H1 (cell line): ENCODE measurements at regions not wholly inside any gene's neighbourhood (a gene's known extent, or its start where the extent isn't known, plus 50 kb on each side); places are given as distances from the start of the nearest gene placed in this dataset.

Experiments
- CTCF ChIA-PET: fragments of 300-600 bp; sonication (Branson Sonifier 250); formaldehyde crosslinking; loops from one replicate; lab custom pipeline; 2021; ENCODE audit not compliant: partially characterized antibody; lab: Charles Lee
- POLR2A ChIA-PET: fragments of 300-600 bp; sonication (Branson Sonifier 250); formaldehyde crosslinking; loops from one replicate; lab custom pipeline; 2021; ENCODE audit warnings: inconsistent platforms; ENCODE audit not compliant: partially characterized antibody; lab: Charles Lee
- DNase-seq, 2 experiments: peaks; one replicate each; pipeline versions ENCODE4 v3.0.0 to v3.0.0-alpha.2; 2010 to 2022; ENCODE audit warnings: low spot score in 2 of 2, low read depth in 1 of 2, mixed read lengths in 1 of 2
- FAIRE-seq: peaks from 2 replicates; lab custom pipeline; 2011; peaks lifted over from hg19 to GRCh38; lab: Jason Lieb, UNC
- H2AFZ ChIP-seq: 2 replicates; pipeline ENCODE4 v1.8.1; 2012; ENCODE audit warnings: low read length, inconsistent platforms
- H2AK5ac ChIP-seq: 2 replicates; pipeline ENCODE4 v1.6.1; 2013; ENCODE audit warnings: low read depth, low read length
- H2BK120ac ChIP-seq: replicated peaks from 2 replicates; pipeline ENCODE3; 2013; ENCODE audit warnings: low read depth, low read length, inconsistent platforms
- H2BK12ac ChIP-seq: 2 replicates; pipeline ENCODE4 v1.6.1; 2013; ENCODE audit warnings: low read depth, low read length
- H2BK15ac ChIP-seq: 2 replicates; pipeline ENCODE4 v1.6.1; 2013; ENCODE audit warnings: low read length
- H2BK20ac ChIP-seq: 2 replicates; pipeline ENCODE4 v1.6.1; 2013; ENCODE audit warnings: low read length
- H2BK5ac ChIP-seq: 2 replicates; pipeline ENCODE4 v1.6.1; 2013; ENCODE audit warnings: low read depth, low read length
- H3K14ac ChIP-seq: 2 replicates; pipeline ENCODE4 v1.6.1; 2013; ENCODE audit warnings: inconsistent platforms; ENCODE audit not compliant: insufficient read length
- H3K18ac ChIP-seq: 2 replicates; pipeline ENCODE4 v1.6.1; 2013; ENCODE audit warnings: low read length; ENCODE audit errors: extremely low read depth
- H3K23ac ChIP-seq: 2 replicates; pipeline ENCODE4 v1.6.1; 2013; ENCODE audit warnings: inconsistent platforms; ENCODE audit not compliant: insufficient read length
- H3K23me2 ChIP-seq: 2 replicates; pipeline ENCODE4 v1.6.1; 2013; ENCODE audit warnings: low read depth, low read length
- H3K27ac ChIP-seq: 2 replicates; pipeline ENCODE4 v1.6.1; 2011; ENCODE audit warnings: low read depth, low read length, inconsistent platforms
- H3K27me3 ChIP-seq, 4 experiments: replicated peaks in 1 of 4; 1 replicate in 1 of 4; 2 replicates in 3 of 4; pipeline versions ENCODE4 v1.6.1 to v1.8.1; 2011 to 2013; ENCODE audit warnings: low read length in 3 of 4, mild to moderate bottlenecking in 3 of 4, inconsistent platforms in 2 of 4, mixed read lengths in 2 of 4, moderate library complexity in 1 of 4; ENCODE audit not compliant: control insufficient read depth in 3 of 4, insufficient read depth in 3 of 4; ENCODE audit errors: extremely low read depth in 1 of 4
- H3K36me3 ChIP-seq, 4 experiments: 2 replicates each; pipeline versions ENCODE4 v1.6.1 to v1.8.1; 2011 to 2013; ENCODE audit warnings: mild to moderate bottlenecking in 4 of 4, low read length in 3 of 4, moderate library complexity in 2 of 4, control low read depth in 1 of 4, inconsistent platforms in 1 of 4; ENCODE audit not compliant: insufficient read depth in 4 of 4, control insufficient read depth in 2 of 4
- H3K4ac ChIP-seq: replicated peaks from 2 replicates; pipeline ENCODE3; 2013; ENCODE audit warnings: low read length, low read depth, mixed read lengths, inconsistent platforms; ENCODE audit not compliant: insufficient read length
- H3K4me1 ChIP-seq, 4 experiments: replicated peaks in 1 of 4; 1 replicate in 1 of 4; 2 replicates in 3 of 4; pipeline versions ENCODE4 v1.6.1 to v1.8.1; 2011 to 2013; ENCODE audit warnings: low read length in 3 of 4, inconsistent platforms in 2 of 4, mixed read lengths in 1 of 4; ENCODE audit not compliant: insufficient read depth in 4 of 4, control insufficient read depth in 3 of 4
- H3K4me2 ChIP-seq, 2 experiments: 2 replicates each; pipeline versions ENCODE4 v1.6.1 to v1.8.1; 2011 to 2013; ENCODE audit warnings: low read depth in 2 of 2, low read length in 2 of 2, control low read depth in 1 of 2, inconsistent platforms in 1 of 2, mild to moderate bottlenecking in 1 of 2; ENCODE audit not compliant: insufficient read depth in 1 of 2
- H3K4me3 ChIP-seq, 4 experiments: fragments of 200-600, 300-600 bp in 1 of 4; sonication (generic), shearing (Covaris generic), sonication (Bioruptor Twin) in 1 of 4; 2 replicates each; pipeline versions ENCODE4 v1.5.1 to v1.8.1; 2011 to 2016; ENCODE audit warnings: low read length in 4 of 4, low read depth in 3 of 4, control low read depth in 2 of 4, inconsistent platforms in 2 of 4, mild to moderate bottlenecking in 2 of 4, mixed read lengths in 1 of 4, moderate library complexity in 1 of 4; ENCODE audit not compliant: insufficient read depth in 2 of 4; ENCODE audit errors: extremely low read depth in 1 of 4
- H3K56ac ChIP-seq: replicated peaks from 2 replicates; pipeline ENCODE3; 2013; ENCODE audit warnings: low read depth, mild to moderate bottlenecking, mixed read lengths, low read length, inconsistent platforms; ENCODE audit not compliant: insufficient read length
- H3K79me1 ChIP-seq: 2 replicates; pipeline ENCODE4 v1.6.1; 2013; ENCODE audit warnings: low read depth, low read length, control low read depth
- H3K79me2 ChIP-seq, 2 experiments: 2 replicates each; pipeline versions ENCODE4 v1.6.1 to v1.8.1; 2012 to 2013; ENCODE audit warnings: low read length in 2 of 2, mild to moderate bottlenecking in 2 of 2, inconsistent platforms in 1 of 2; ENCODE audit not compliant: insufficient read depth in 2 of 2, control insufficient read depth in 1 of 2
- H3K9ac ChIP-seq, 4 experiments: replicated peaks in 1 of 4; 1 replicate in 1 of 4; 2 replicates in 3 of 4; pipeline versions ENCODE4 v1.6.1 to v1.8.1; 2011 to 2013; ENCODE audit warnings: low read depth in 3 of 4, low read length in 3 of 4, control low read depth in 2 of 4, mild to moderate bottlenecking in 2 of 4, moderate library complexity in 2 of 4, inconsistent platforms in 1 of 4; ENCODE audit errors: extremely low read depth in 1 of 4
- H3K9me3 ChIP-seq, 2 experiments: 2 replicates each; pipeline versions ENCODE4 v1.6.1 to v1.8.1; 2012 to 2013; ENCODE audit warnings: mild to moderate bottlenecking in 2 of 2, moderate library complexity in 2 of 2, control low read depth in 1 of 2, inconsistent platforms in 1 of 2, low read depth in 1 of 2, low read length in 1 of 2, mixed read lengths in 1 of 2; ENCODE audit not compliant: insufficient read depth in 2 of 2
- H4K20me1 ChIP-seq, 2 experiments: replicated peaks in 1 of 2; 2 replicates each; pipeline versions ENCODE3 to v1.8.1; 2011 to 2013; ENCODE audit warnings: inconsistent platforms in 2 of 2, low read length in 2 of 2, mild to moderate bottlenecking in 1 of 2; ENCODE audit not compliant: insufficient read depth in 2 of 2, control insufficient read depth in 1 of 2
- H4K5ac ChIP-seq: 2 replicates; pipeline ENCODE4 v1.6.1; 2013; ENCODE audit warnings: low read length, low read depth, mixed read lengths, inconsistent platforms; ENCODE audit not compliant: insufficient read length
- H4K8ac ChIP-seq: 2 replicates; pipeline ENCODE4 v1.8.0; 2013; ENCODE audit warnings: mild to moderate bottlenecking, moderate library complexity, low read length, inconsistent platforms; ENCODE audit not compliant: insufficient read depth; ENCODE audit errors: extremely low read depth
- H4K91ac ChIP-seq: replicated peaks from 2 replicates; pipeline ENCODE3; 2013; ENCODE audit warnings: low read length, mixed read lengths, inconsistent platforms; ENCODE audit not compliant: insufficient read length
- JUND ChIP-seq: IDR thresholded peaks from 2 replicates; pipeline ENCODE4 v1.6.1; 2011; ENCODE audit warnings: mild to moderate bottlenecking, improper control_type of control experiment, low read length
- POLR2A ChIP-seq, 2 experiments: IDR thresholded peaks; 1 replicate in 1 of 2; 2 replicates in 1 of 2; pipeline ENCODE4 v1.6.1; 2011; ENCODE audit warnings: low read depth in 2 of 2, low read length in 2 of 2, mild to moderate bottlenecking in 2 of 2; ENCODE audit errors: control extremely low read depth in 1 of 2
- POLR2AphosphoS5 ChIP-seq: IDR thresholded peaks from 2 replicates; pipeline ENCODE4 v1.6.1; 2011; ENCODE audit warnings: low read depth, low read length
- SAP30 ChIP-seq: fragments of 300-600 bp; sonication (generic); IDR thresholded peaks from 2 replicates; pipeline ENCODE4 v1.7.1; 2012; ENCODE audit warnings: low read length, moderate library complexity, mild to moderate bottlenecking, inconsistent platforms; ENCODE audit not compliant: insufficient read depth, insufficient replicate concordance
- SIN3A ChIP-seq, 2 experiments: IDR thresholded peaks in 1 of 2; conservative IDR thresholded peaks in 1 of 2; 2 replicates each; pipeline ENCODE4 v1.6.1; 2011 to 2012; ENCODE audit warnings: low read length in 2 of 2, improper control_type of control experiment in 1 of 2, low read depth in 1 of 2, mild to moderate bottlenecking in 1 of 2
- SIRT6 ChIP-seq: IDR thresholded peaks from one replicate; pipeline ENCODE4 v1.7.1; 2012; ENCODE audit warnings: low read length, inconsistent platforms
- SP4 ChIP-seq: IDR thresholded peaks from 2 replicates; pipeline ENCODE4 v1.6.1; 2012; ENCODE audit warnings: low read length, inconsistent platforms
- TBP ChIP-seq: IDR thresholded peaks from 2 replicates; pipeline ENCODE4 v1.6.1; 2011; ENCODE audit warnings: low read depth, low read length, improper control_type of control experiment
- TEAD4 ChIP-seq: IDR thresholded peaks from 2 replicates; pipeline ENCODE4 v1.6.1; 2012; ENCODE audit warnings: low read depth, low read length, inconsistent platforms, mixed read lengths
- ZNF274 ChIP-seq: IDR thresholded peaks from 2 replicates; pipeline ENCODE4 v1.7.0; 2012; ENCODE audit warnings: low read length, borderline replicate concordance; ENCODE audit errors: extremely low read depth
- WGBS, 2 experiments: shearing (Covaris generic) in 1 of 2; methylation state at CpG; one replicate each; pipeline versions ENCODE4 v1.1.6 to v1.1.7; 2013 to 2015; ENCODE audit warnings: low lambda C conversion rate in 2 of 2, mixed read lengths in 2 of 2, inconsistent platforms in 1 of 2, low coverage in 1 of 2, missing lambda C conversion rate in 1 of 2; ENCODE audit not compliant: insufficient replicate concordance in 2 of 2, insufficient coverage in 1 of 2, insufficient read length in 1 of 2; ENCODE audit errors: extremely low coverage in 1 of 2, missing lambda C conversion rate in 1 of 2; 5-methylcytosine and 5-hydroxymethylcytosine counted together
- TF ChIP-seq, protein P1 (sequence below): IDR thresholded peaks from 2 replicates; pipeline ENCODE4 v1.6.1; 2012; ENCODE audit warnings: inconsistent platforms
- TF ChIP-seq, protein P2 (sequence below), 3 experiments: IDR thresholded peaks; 1 replicate in 2 of 3; 2 replicates in 1 of 3; pipeline versions ENCODE4 v1.5.1 to v1.6.1; 2011; ENCODE audit warnings: low read length in 3 of 3, mild to moderate bottlenecking in 3 of 3, inconsistent platforms in 2 of 3, low read depth in 1 of 3, moderate library complexity in 1 of 3; ENCODE audit not compliant: insufficient read depth in 1 of 3; ENCODE audit errors: control extremely low read depth in 1 of 3

DNA sequence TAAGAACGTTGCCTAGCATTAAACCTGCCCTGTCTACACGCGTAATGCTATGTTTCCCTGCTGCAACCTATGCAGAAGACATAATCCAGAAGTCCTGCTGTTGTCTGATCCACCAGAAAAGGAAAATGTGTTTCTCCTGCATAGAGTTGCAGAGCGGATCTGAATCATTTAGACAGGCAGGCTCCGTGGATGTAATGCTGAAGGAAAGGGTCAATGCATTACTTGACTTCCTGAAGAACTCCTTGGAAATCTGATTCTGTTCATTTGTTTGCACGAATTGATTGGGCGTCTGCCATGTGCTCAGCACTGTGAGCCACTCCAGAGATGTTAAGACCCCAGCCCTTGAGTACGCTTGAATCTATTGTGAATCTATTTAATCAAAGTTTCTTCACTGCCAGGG is 83.4 kb downstream of the FOXL1 start:
- Histone ChIP-seq H3K9me3 (0 out of 4 replicates have a peak, but pooled peaks cover 0 to 2% of the 10 kb centered on the region in 2 experiments), H2AK5ac (no peak overlapping the region), H3K23ac (no peak overlapping the region), H2BK20ac (no peak overlapping the region), H3K36me3 (no peaks in the 10 kb centered on the region), H4K8ac (no peak overlapping the region), H2BK120ac (no peak overlapping the region), H3K4me3 (no peak overlapping the region), H4K20me1 (no peaks in the 10 kb centered on the region), H3K14ac (no peak overlapping the region), H3K56ac (no peak overlapping the region), H2BK5ac (no peak overlapping the region), H2BK12ac (no peak overlapping the region), H3K23me2 (peaks cover 4% of the 10 kb centered on the region; the same call in 1 of the 2 replicates), H3K27me3 (no peaks in the 10 kb centered on the region; a peak in 2 of 7 replicates), H3K9ac (no peak overlapping the region), H3K79me2 (no peaks in the 10 kb centered on the region), H3K4me2 (no peak overlapping the region), H4K5ac (no peak overlapping the region), H3K18ac (no peak overlapping the region), H4K91ac (no peak overlapping the region), H3K4me1 (no peaks in the 10 kb centered on the region; a peak in 1 of 7 replicates), H2AFZ (no peak overlapping the region), H2BK15ac (no peak overlapping the region), H3K4ac (no peak overlapping the region), H3K79me1 (no peaks in the 10 kb centered on the region), H3K27ac (no peak overlapping the region)
- FAIRE-seq (no peak), DNase-seq (no peak)
- POLR2A ChIA-PET = no interaction called here
- 93% methylated on average over 8 of the region's 8 CpGs; no CpG with 5 or more reads in 1 of the 2 experiments for WGBS, 2 experiments
- CTCF ChIA-PET = no interaction called here
- no peak for TF ChIP-seq TBP
- TF ChIP-seq SIN3A (conservative IDR thresholded peaks at IDR 0.05 in 1 of 2, IDR thresholded peaks at IDR 0.05 in 1 of 2; ENCODE audit: low read depth in 1 of 2, low read length in 2 of 2) = no peak
- TF ChIP-seq TEAD4 = no peak
- TF ChIP-seq, protein P1, sequence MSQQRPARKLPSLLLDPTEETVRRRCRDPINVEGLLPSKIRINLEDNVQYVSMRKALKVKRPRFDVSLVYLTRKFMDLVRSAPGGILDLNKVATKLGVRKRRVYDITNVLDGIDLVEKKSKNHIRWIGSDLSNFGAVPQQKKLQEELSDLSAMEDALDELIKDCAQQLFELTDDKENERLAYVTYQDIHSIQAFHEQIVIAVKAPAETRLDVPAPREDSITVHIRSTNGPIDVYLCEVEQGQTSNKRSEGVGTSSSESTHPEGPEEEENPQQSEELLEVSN = no peak
- TF ChIP-seq SAP30 = no peak
- TF ChIP-seq SIRT6 = no peak
- no peak for TF ChIP-seq POLR2AphosphoS5
- no peak for TF ChIP-seq POLR2A (IDR thresholded peaks at IDR 0.05; ENCODE audit: control extremely low read depth in 1 of 2, low read depth in 2 of 2, low read length in 2 of 2)
- TF ChIP-seq SP4 = no peak
- no peak for TF ChIP-seq JUND
- TF ChIP-seq ZNF274 = no peak
- TF ChIP-seq, protein P2, sequence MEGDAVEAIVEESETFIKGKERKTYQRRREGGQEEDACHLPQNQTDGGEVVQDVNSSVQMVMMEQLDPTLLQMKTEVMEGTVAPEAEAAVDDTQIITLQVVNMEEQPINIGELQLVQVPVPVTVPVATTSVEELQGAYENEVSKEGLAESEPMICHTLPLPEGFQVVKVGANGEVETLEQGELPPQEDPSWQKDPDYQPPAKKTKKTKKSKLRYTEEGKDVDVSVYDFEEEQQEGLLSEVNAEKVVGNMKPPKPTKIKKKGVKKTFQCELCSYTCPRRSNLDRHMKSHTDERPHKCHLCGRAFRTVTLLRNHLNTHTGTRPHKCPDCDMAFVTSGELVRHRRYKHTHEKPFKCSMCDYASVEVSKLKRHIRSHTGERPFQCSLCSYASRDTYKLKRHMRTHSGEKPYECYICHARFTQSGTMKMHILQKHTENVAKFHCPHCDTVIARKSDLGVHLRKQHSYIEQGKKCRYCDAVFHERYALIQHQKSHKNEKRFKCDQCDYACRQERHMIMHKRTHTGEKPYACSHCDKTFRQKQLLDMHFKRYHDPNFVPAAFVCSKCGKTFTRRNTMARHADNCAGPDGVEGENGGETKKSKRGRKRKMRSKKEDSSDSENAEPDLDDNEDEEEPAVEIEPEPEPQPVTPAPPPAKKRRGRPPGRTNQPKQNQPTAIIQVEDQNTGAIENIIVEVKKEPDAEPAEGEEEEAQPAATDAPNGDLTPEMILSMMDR (IDR thresholded peaks at IDR 0.05; ENCODE audit: control extremely low read depth in 1 of 3, insufficient read depth in 1 of 3, low read depth in 1 of 3, low read length in 3 of 3) = no peak
